ENCODE measurements at regions not wholly inside any gene's neighbourhood (a gene's known extent, or its start where the extent isn't known, plus 50 kb on each side); places are given as distances from the start of the nearest gene placed in this dataset.

DNA sequence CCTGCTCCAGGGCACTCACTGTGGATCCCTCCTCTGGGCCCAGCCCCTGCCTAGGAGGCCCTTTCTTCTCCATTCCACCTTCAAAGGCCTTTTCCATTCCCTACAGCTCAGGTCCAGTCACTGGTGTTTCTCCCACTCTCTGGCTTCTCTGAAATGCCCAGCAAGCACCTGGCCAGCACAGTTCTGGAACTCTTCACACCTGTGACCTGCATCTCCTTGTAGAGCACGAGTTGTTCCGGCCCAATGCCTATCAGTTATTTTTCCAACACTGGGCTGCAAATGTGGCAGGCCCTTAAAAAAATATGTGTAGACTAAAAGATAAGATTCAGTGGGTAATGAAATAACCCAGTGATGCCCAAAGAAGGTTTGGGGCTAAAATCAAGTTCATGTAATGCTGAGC, 87.1 kb downstream of the PRLHR start:
- in situ Hi-C loops (cut with MboI; ENCODE audit: low sequenced_read_pairs): no loop called here
- Histone ChIP-seq H3K4me3 (no peak overlapping the region), H3K27me3 (ENCODE audit: low read depth) (no peaks in the 10 kb centered on the region), H3K9me3 (no peaks in the 10 kb centered on the region), H3K36me3 (replicated peaks) (no peaks in the 10 kb centered on the region), H3K4me1 (no peaks in the 10 kb centered on the region)
- no peak for DNase-seq (ENCODE audit: low spot score in 2 of 2)

- in situ Hi-C loops (cut with MboI; ENCODE audit: low sequenced_read_pairs): no loop called here
- no peaks in the 10 kb centered on the region for H3K27me3 ChIP-seq (ENCODE audit: low read depth)
- H3K9me3 ChIP-seq: no peaks in the 10 kb centered on the region
- H3K4me3 ChIP-seq: no peak overlapping the region
- DNase-seq (ENCODE audit: low spot score in 2 of 2): no peak
- no peaks in the 10 kb centered on the region for H3K36me3 ChIP-seq (replicated peaks)
- H3K4me1 ChIP-seq: no peaks in the 10 kb centered on the region
These were observed 88.5 kb downstream of the PRLHR start for GRCh38 chr10:118506671-118507590.

GRCh38 chr10:118505363-118505762, 90.1 kb downstream of the PRLHR start:
- no peak for DNase-seq (ENCODE audit: low spot score in 2 of 2)
- Histone ChIP-seq H3K9me3 (no peaks in the 10 kb centered on the region), H3K4me1 (no peaks in the 10 kb centered on the region), H3K4me3 (no peak overlapping the region), H3K36me3 (replicated peaks) (no peaks in the 10 kb centered on the region), H3K27me3 (ENCODE audit: low read depth) (no peaks in the 10 kb centered on the region)
- in situ Hi-C loops (cut with MboI; ENCODE audit: low sequenced_read_pairs): no loop called here

DNA sequence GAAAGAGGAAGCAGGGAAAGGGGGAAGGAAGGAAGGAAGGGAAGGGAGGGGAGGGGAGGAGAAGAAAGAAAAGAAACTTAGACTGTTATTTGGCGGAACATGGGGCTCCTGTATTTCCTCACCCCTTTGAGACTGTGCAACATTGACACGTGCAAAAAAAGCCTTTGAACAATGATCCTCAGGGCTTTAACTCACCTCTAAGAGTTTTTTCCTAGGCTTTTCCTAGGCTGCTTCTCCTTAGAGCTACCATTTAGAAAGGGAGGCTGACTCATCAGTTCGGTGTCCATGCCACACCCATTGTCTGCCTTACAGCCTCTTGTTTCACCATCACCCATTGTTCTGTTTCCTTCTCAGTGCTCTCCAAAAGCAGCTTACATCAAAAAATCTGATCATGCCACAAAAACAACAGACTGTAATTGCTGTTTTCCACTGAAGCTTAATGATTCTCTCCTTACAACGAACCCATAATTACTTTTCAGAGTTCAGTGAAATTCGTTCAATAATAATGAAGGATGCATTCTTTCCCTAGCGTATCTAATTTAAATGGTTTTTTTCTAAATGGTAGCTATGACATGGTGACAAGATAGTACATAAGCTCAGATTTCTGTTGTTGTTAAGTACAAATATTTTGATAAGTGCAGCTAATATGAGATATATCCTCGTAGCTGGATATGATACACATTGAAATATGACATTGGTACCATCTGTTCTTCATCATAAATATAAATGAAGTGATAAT, 90.8 kb downstream of the PRLHR start:
- peak; percentile 9 for DNase-seq (ENCODE audit: low spot score in 2 of 2)
- Histone ChIP-seq H3K4me3 (no peak overlapping the region), H3K27me3 (ENCODE audit: low read depth) (no peaks in the 10 kb centered on the region), H3K36me3 (replicated peaks) (no peaks in the 10 kb centered on the region), H3K9me3 (no peaks in the 10 kb centered on the region), H3K4me1 (no peaks in the 10 kb centered on the region)
- in situ Hi-C loops (cut with MboI; ENCODE audit: low sequenced_read_pairs): no loop called here

GRCh38 chr10:118504044-118504443, 91.4 kb downstream of the PRLHR start:
- H3K27me3 ChIP-seq (ENCODE audit: low read depth): no peaks in the 10 kb centered on the region
- no peaks in the 10 kb centered on the region for H3K4me1 ChIP-seq
- in situ Hi-C loops (cut with MboI; ENCODE audit: low sequenced_read_pairs): no loop called here
- no peak overlapping the region for H3K4me3 ChIP-seq
- no peak for DNase-seq (ENCODE audit: low spot score in 2 of 2)
- H3K36me3 ChIP-seq (replicated peaks): no peaks in the 10 kb centered on the region
- H3K9me3 ChIP-seq: no peaks in the 10 kb centered on the region

DNA sequence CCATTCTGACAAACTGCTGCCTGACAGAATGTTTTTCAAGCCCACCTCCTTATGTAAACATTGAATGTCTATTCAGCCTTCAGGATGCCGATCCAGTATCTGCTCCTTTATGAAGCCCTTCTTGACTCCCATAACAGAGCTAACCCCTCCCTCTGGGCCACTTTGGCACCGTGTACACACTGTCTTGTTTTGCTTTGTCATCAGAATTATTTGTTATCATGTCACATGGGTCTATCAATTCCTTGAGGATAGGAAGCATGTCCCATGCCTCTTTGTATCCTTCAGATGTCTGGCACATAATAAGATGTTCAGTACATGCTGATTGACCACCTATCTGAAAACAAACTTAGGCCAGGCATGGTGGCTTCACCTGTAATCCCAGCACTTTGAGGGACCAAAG, 92.3 kb downstream of the PRLHR start:
- no peak overlapping the region for H3K4me3 ChIP-seq
- no peaks in the 10 kb centered on the region for H3K9me3 ChIP-seq
- H3K27me3 ChIP-seq (ENCODE audit: low read depth): no peaks in the 10 kb centered on the region
- no peaks in the 10 kb centered on the region for H3K36me3 ChIP-seq (replicated peaks)
- in situ Hi-C loops (cut with MboI; ENCODE audit: low sequenced_read_pairs): no loop called here
- no peaks in the 10 kb centered on the region for H3K4me1 ChIP-seq
- DNase-seq (ENCODE audit: low spot score in 2 of 2): no peak

DNA sequence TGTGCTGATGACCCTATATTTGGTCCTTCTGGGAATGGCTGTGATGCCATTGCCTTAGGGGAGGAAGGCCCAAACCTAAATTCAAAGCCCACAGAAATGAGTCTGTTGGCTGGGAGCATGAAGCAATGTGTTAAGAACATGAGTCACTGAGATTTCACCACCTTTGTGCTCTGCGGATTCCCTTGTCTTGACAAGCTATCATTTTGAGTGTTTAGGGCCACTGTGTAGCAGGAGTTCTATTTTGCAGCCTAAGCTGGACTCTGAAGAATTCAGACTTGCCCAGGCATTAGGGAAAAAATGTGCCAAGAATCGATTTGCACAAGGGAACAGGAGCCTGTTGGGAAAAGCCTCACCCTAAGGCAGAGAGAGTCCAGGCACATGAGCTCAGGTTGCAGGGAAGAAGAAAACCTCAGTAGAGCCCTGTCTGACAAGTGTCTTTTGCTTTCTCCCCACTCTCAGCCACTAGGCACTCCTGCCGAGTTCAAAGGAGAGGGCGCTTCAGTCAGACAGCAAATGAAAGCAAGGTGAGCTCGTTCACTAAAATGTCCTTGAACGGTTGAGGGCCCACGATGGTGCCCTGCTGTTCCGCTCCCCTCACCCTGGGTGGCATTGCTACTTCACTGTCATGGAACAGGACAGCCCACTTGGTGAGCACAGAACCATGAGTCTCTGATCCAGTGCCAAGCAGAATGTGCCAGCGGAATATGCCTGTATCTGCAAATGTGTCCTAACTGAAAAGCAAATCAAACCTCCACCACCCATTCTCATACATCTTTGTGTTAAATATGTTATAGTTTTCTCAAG, 93.6 kb downstream of the PRLHR start:
- Histone ChIP-seq H3K27me3 (ENCODE audit: low read depth) (no peaks in the 10 kb centered on the region), H3K4me1 (no peaks in the 10 kb centered on the region), H3K4me3 (no peak overlapping the region), H3K36me3 (replicated peaks) (no peaks in the 10 kb centered on the region), H3K9me3 (no peaks in the 10 kb centered on the region)
- in situ Hi-C loops (cut with MboI; ENCODE audit: low sequenced_read_pairs): no loop called here
- DNase-seq (ENCODE audit: low spot score in 2 of 2): no peak

GRCh38 chr10:118501171-118501570, 94.3 kb downstream of the PRLHR start:
- Histone ChIP-seq H3K27me3 (ENCODE audit: low read depth) (no peaks in the 10 kb centered on the region), H3K36me3 (replicated peaks) (no peaks in the 10 kb centered on the region), H3K4me1 (no peaks in the 10 kb centered on the region), H3K4me3 (no peak overlapping the region), H3K9me3 (no peaks in the 10 kb centered on the region)
- in situ Hi-C loops (cut with MboI; ENCODE audit: low sequenced_read_pairs): no loop called here
- no peak for DNase-seq (ENCODE audit: low spot score in 2 of 2)

DNA sequence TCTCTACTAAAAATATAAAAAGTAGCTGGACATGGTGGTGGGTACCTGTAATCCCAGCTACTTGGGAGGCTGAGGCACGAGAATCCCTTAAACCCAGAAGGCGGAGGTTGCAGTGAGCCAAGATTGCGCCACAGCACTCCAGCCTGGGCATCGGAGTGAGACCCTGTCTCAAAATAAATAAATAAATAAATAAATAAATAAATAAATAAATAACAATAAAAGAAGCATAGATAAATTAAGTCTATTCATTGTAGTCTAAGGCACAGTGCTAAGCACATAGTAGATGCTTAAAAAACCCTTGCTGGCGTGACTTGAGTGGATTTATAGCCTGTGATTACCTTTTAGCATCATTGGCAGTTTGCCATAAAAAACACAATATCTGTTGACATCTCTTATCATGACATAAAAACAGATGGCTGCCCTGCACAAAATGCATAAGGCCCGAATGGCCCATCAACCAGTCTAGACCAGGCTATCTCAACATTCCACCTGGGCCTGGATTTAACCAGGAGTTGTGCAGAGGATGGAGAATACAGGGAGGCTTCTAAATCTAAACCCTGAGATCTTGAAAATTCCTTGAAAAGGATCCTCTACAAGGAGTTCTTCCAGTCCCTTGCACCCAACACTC, 94.9 kb downstream of the PRLHR start:
- DNase-seq (ENCODE audit: low spot score in 2 of 2): no peak

GRCh38 chr10:118499186-118499585, 96.3 kb downstream of the PRLHR start:
- H3K4me3 ChIP-seq: no peak overlapping the region

More for the DNA sequence above, 94.9 kb downstream of the PRLHR start:
- no peaks in the 10 kb centered on the region for H3K36me3 ChIP-seq (replicated peaks)
- H3K9me3 ChIP-seq: no peaks in the 10 kb centered on the region
- H3K27me3 ChIP-seq (ENCODE audit: low read depth): no peaks in the 10 kb centered on the region
- H3K4me1 ChIP-seq: no peaks in the 10 kb centered on the region
- in situ Hi-C loops (cut with MboI; ENCODE audit: low sequenced_read_pairs): no loop called here
- no peak overlapping the region for H3K4me3 ChIP-seq

GRCh38 chr10:118498623-118499022, 96.8 kb downstream of the PRLHR start:
- no peaks in the 10 kb centered on the region for H3K9me3 ChIP-seq
- H3K4me1 ChIP-seq: no peaks in the 10 kb centered on the region
- no peaks in the 10 kb centered on the region for H3K36me3 ChIP-seq (replicated peaks)
- no peak for DNase-seq (ENCODE audit: low spot score in 2 of 2)
- in situ Hi-C loops (cut with MboI; ENCODE audit: low sequenced_read_pairs): no loop called here
- no peaks in the 10 kb centered on the region for H3K27me3 ChIP-seq (ENCODE audit: low read depth)
- no peak overlapping the region for H3K4me3 ChIP-seq

More at GRCh38 chr10:118499186-118499585, 96.3 kb downstream of the PRLHR start:
- H3K36me3 ChIP-seq (replicated peaks): no peaks in the 10 kb centered on the region
- H3K4me1 ChIP-seq: no peaks in the 10 kb centered on the region
- DNase-seq (ENCODE audit: low spot score in 2 of 2): no peak
- in situ Hi-C loops (cut with MboI; ENCODE audit: low sequenced_read_pairs): no loop called here
- H3K27me3 ChIP-seq (ENCODE audit: low read depth): no peaks in the 10 kb centered on the region
- H3K9me3 ChIP-seq: no peaks in the 10 kb centered on the region

DNA sequence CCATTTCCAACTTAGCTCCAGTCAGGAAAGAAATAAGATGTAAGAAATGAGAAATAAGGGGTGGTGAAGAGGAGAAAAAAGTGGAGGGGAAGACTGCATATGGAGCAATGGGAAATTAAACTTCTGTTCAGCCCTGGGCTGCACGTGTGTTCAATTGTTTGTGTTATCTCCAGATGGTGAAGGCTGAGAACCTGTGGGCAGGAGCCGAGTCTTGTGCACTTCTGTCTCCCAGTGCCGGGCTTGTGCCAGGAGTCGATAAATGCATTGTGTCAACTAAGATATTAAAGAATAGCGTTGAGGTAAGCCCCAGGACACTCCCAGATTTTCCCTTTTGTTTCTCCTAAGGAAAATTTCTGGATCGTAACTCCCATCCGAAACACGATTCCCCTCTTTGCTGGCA, 98.2 kb downstream of the PRLHR start:
- Histone ChIP-seq H3K4me3 (no peak overlapping the region), H3K36me3 (replicated peaks) (no peaks in the 10 kb centered on the region), H3K4me1 (no peaks in the 10 kb centered on the region), H3K9me3 (no peaks in the 10 kb centered on the region), H3K27me3 (ENCODE audit: low read depth) (no peaks in the 10 kb centered on the region)
- in situ Hi-C loops (cut with MboI; ENCODE audit: low sequenced_read_pairs): no loop called here
- DNase-seq (ENCODE audit: low spot score in 2 of 2): no peak

DNA sequence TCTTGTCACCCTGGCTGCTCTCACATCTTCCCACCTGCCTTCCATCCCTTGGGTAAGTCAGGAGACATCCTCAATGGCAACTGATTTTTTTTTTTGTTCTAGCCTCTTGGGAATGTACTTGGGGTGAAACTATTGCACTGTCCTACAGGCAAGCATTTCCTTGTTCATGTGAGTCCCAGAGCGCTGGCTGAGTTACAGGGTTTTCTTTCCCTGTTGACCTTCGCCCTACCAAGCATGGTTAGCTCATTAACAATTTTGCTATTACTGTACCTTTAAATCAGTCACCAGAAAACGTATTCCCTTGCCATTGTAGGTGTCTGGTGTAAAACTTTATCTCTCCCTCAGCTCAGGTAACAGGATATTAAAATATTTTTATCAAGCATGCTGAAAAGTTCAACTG, 98.9 kb downstream of the PRLHR start:
- in situ Hi-C loops (cut with MboI; ENCODE audit: low sequenced_read_pairs): no loop called here
- no peaks in the 10 kb centered on the region for H3K27me3 ChIP-seq (ENCODE audit: low read depth)

More for the DNA sequence above, 98.9 kb downstream of the PRLHR start:
- Histone ChIP-seq H3K9me3 (no peaks in the 10 kb centered on the region), H3K4me1 (no peaks in the 10 kb centered on the region), H3K36me3 (replicated peaks) (no peaks in the 10 kb centered on the region), H3K4me3 (no peak overlapping the region)
- DNase-seq (ENCODE audit: low spot score in 2 of 2): no peak
